Adrenal gland (tissue), 9 donors: ENCODE measurements at regions not wholly inside any gene's neighbourhood (a gene's known extent, or its start where the extent isn't known, plus 50 kb on each side); places are given as distances from the start of the nearest gene placed in this dataset.

ENCODE experiments used
- DNase-seq, 7 donors: peaks; one replicate each; pipeline ENCODE4 v3.0.0-alpha.2; 2019 to 2020
- H3K27ac ChIP-seq, 5 donors: fragments of 200-600 bp; sonication (generic) in 4 of 5; 1 replicate in 3 of 5; 2 replicates in 2 of 5; pipeline versions ENCODE4 v1.5.1 to v1.8.0; 2016 to 2020; ENCODE audit warnings: mild to moderate bottlenecking in 1 of 5
- H3K27me3 ChIP-seq: fragments of 200-600 bp; 2 replicates; pipeline ENCODE4 v1.8.0; 2021
- H3K36me3 ChIP-seq, 2 donors: fragments of 200-600 bp; replicated peaks in 1 of 2; 1 replicate in 1 of 2; 2 replicates in 1 of 2; pipeline versions ENCODE4 v1.5.1 to v1.8.0; 2018 to 2022
- H3K4me1 ChIP-seq, 2 donors: fragments of 200-600 bp; replicated peaks in 1 of 2; 1 replicate in 1 of 2; 2 replicates in 1 of 2; pipeline versions ENCODE4 v1.5.1 to v1.8.0; 2018 to 2021
- H3K4me3 ChIP-seq, 4 donors: fragments of 200-600 bp; sonication (generic) in 3 of 4; one replicate each; pipeline ENCODE4 v1.5.1; 2016 to 2018
- H3K9me3 ChIP-seq, 3 donors: fragments of 200-600 bp; sonication (generic) in 1 of 3; replicated peaks in 1 of 3; 1 replicate in 2 of 3; 2 replicates in 1 of 3; pipeline versions ENCODE4 v1.5.1 to v1.8.0; 2016 to 2021
- POLR2A ChIP-seq, 2 donors: fragments of 450-650 bp; IDR thresholded peaks; one replicate each; pipeline ENCODE4 v1.6.1; 2017; ENCODE audit warnings: antibody characterized with exemption in 2 of 2, mild to moderate bottlenecking in 2 of 2, moderate library complexity in 1 of 2
- WGBS, 4 donors: extraction: QIAGEN DNeasy Blood & Tissue Kit in 2 of 4; methylation state at CpG; one replicate each; pipeline versions ENCODE4 v1.1.5 to v1.1.7; 2013 to 2017; 5-methylcytosine and 5-hydroxymethylcytosine counted together
- intact Hi-C, 2 donors: fragments of 100-400 bp; cut with DNase I; formaldehyde crosslinking; loops; one replicate each; pipeline versions ENCODE4 v1.14.1 to v1.15.0; 2022 to 2023
- TF ChIP-seq, protein P1 (sequence below), 6 experiments: fragments of 450-650 bp in 4 of 6; fragments of 200-600 bp in 2 of 6; sonication (generic) in 1 of 6; IDR thresholded peaks; 1 replicate in 5 of 6; 2 replicates in 1 of 6; pipeline versions ENCODE4 v1.5.1 to v1.8.0; 2016 to 2021; ENCODE audit warnings: antibody characterized with exemption in 6 of 6, mild to moderate bottlenecking in 2 of 6, moderate library complexity in 1 of 6
- donor health status: healthy with polysubstance abuse.
- donor health status: Bipolar disorder and iron deficiency.
- donor health status: DM: yes; HTN: yes; CAD: no.
- donor health status: DM: no; HTN: no; CAD: no.
- donor health status: DM: no; HTN: no; CAD: no.

DNA sequence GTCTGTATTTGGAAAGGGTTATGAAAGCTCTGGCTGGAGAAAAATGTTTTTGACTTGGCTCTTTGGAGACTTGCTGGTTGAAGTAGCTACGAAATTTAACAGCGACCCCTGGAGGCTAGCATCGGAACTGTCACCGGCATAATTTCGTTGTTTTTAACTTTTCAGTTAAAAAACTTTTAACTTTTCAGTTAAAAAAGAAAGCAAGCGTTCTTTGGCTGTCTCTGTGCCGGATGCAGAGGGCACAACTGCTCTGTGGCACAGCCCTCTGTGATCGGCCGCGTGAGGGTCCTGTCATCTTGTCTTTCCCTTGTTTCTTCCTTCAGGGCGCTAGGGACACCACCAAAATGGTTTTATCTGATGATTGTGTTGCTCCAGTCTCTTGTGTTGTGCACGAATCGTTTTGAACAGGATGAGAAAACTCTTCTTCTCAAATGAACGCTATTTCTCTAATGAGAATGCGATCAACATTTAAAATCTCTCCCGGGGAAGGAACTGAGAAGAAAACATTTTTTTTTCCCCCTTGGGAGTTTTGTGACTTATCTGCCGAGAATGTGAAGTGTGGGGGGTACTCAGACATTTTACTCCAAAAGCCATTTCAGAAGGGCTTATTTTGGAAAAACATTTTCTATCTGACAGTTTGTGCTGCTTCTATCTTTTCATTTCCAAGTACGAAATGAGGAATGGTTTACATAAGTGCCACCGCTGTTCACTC lies 57.1 kb downstream of the ADCYAP1 start:
- intact Hi-C loops = loop anchor here in 1 of 2 donors (10.0 kb wide), 1 partner anchor 97 kb away; no protein-coding TSS in a partner anchor
- H3K4me1 ChIP-seq = no peaks in the 10 kb centered on the region
- 8 to 13% (median 12%) methylated on average over 19 of the region's 19 CpGs for WGBS, 4 donors
- TF ChIP-seq POLR2A (IDR thresholded peaks at IDR 0.05) = no peak
- TF ChIP-seq, protein P1, sequence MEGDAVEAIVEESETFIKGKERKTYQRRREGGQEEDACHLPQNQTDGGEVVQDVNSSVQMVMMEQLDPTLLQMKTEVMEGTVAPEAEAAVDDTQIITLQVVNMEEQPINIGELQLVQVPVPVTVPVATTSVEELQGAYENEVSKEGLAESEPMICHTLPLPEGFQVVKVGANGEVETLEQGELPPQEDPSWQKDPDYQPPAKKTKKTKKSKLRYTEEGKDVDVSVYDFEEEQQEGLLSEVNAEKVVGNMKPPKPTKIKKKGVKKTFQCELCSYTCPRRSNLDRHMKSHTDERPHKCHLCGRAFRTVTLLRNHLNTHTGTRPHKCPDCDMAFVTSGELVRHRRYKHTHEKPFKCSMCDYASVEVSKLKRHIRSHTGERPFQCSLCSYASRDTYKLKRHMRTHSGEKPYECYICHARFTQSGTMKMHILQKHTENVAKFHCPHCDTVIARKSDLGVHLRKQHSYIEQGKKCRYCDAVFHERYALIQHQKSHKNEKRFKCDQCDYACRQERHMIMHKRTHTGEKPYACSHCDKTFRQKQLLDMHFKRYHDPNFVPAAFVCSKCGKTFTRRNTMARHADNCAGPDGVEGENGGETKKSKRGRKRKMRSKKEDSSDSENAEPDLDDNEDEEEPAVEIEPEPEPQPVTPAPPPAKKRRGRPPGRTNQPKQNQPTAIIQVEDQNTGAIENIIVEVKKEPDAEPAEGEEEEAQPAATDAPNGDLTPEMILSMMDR (IDR thresholded peaks at IDR 0.05) = peak; percentile 69 to 95 (median 77)
- DNase-seq = peak in 6 of 7 donors; percentile 25 to 67 (median 46)
- no peaks in the 10 kb centered on the region for H3K36me3 ChIP-seq
- H3K9me3 ChIP-seq = no peaks in the 10 kb centered on the region
- H3K27me3 ChIP-seq = no peaks in the 10 kb centered on the region
- H3K4me3 ChIP-seq = peak overlapping the region in 2 of 4 donors; percentile 1 to 35
- peak overlapping the region in 1 of 5 donors; percentile 32 for H3K27ac ChIP-seq

DNA sequence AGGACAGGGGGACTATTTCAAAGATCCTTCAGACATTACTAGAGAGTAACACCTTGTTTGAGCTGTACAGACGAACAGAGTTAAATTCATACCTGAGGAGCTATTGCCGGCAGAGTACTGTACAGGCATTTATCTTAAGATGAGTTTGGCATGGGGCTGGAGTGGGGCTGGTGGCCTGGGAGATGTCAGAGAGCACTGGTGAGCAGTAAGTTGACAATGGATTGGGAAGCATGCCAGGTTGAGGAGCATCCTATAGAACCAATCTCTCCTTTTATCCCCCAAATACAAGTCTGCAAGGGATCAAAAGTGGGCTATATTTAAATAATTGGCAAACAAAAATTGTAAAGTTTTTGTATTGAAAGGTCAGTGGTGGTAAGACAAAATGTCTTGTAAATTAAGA lies 58.6 kb downstream of the ADCYAP1 start:
- no peak for TF ChIP-seq POLR2A (IDR thresholded peaks at IDR 0.05)
- TF ChIP-seq, protein P1 (IDR thresholded peaks at IDR 0.05) = no peak
- no peak overlapping the region for H3K27ac ChIP-seq
- no peaks in the 10 kb centered on the region for H3K36me3 ChIP-seq
- DNase-seq = no peak
- intact Hi-C loops = loop anchor here in 1 of 2 donors (10.0 kb wide), 1 partner anchor 98 kb away; no protein-coding TSS in a partner anchor
- H3K27me3 ChIP-seq = no peaks in the 10 kb centered on the region
- 65 to 87% (median 84%) methylated on average over 2 of the region's 2 CpGs for WGBS, 4 donors
- no peaks in the 10 kb centered on the region for H3K9me3 ChIP-seq
- no peaks in the 10 kb centered on the region for H3K4me1 ChIP-seq
- H3K4me3 ChIP-seq = no peak overlapping the region

- TF ChIP-seq POLR2A (IDR thresholded peaks at IDR 0.05) = no peak
- TF ChIP-seq, protein P1 (IDR thresholded peaks at IDR 0.05) = no peak
- H3K27me3 ChIP-seq = no peaks in the 10 kb centered on the region
- intact Hi-C loops = loop anchor here in 1 of 2 donors (10.0 kb wide), 1 partner anchor 101 kb away; no protein-coding TSS in a partner anchor
- no peaks in the 10 kb centered on the region for H3K9me3 ChIP-seq
- no peak overlapping the region for H3K27ac ChIP-seq
- 74 to 78% (median 75%) methylated on average over 11 of the region's 11 CpGs for WGBS, 4 donors
- H3K36me3 ChIP-seq = no peaks in the 10 kb centered on the region
- DNase-seq = no peak
- no peak overlapping the region for H3K4me3 ChIP-seq
- H3K4me1 ChIP-seq = no peaks in the 10 kb centered on the region
Measured at GRCh38 chr18:965921-966758, 61.5 kb downstream of the ADCYAP1 start.
